Activated CD4-positive, alpha-beta T cell treated with anti-CD3 and anti-CD28 coated beads, Interleukin-2, amount 10 ng/mL, durations not matched to agents 7 days and 5 days (primary cell): ENCODE measurements at regions not wholly inside any gene's neighbourhood (a gene's known extent, or its start where the extent isn't known, plus 50 kb on each side); places are given as distances from the start of the nearest gene placed in this dataset.

ENCODE experiments used
- CTCF ChIA-PET: fragments of 350-600 bp; sonication (Branson Sonifier 250); formaldehyde crosslinking; loops from one replicate; lab custom pipeline; 2021; ENCODE audit warnings: antibody characterized with exemption; lab: Charles Lee
- POLR2A ChIA-PET: fragments of 350-600 bp; sonication (Branson Sonifier 250); formaldehyde crosslinking; loops from one replicate; lab custom pipeline; 2021; ENCODE audit warnings: antibody characterized with exemption; lab: Charles Lee
- DNase-seq: peaks from one replicate; pipeline ENCODE4 v3.0.0-alpha.2; 2020
- H3K27ac Mint-ChIP-seq: one replicate; pipeline ENCODE4 v1.8.0; 2021; ENCODE audit warnings: mild to moderate bottlenecking, moderate library complexity, mixed read lengths
- H3K27me3 Mint-ChIP-seq: one replicate; pipeline ENCODE4 v1.8.0; 2021; ENCODE audit warnings: mixed read lengths
- H3K36me3 Mint-ChIP-seq: one replicate; pipeline ENCODE4 v1.8.0; 2021; ENCODE audit warnings: low read depth, mixed read lengths
- H3K4me1 Mint-ChIP-seq: one replicate; pipeline ENCODE4 v1.8.0; 2021; ENCODE audit warnings: mixed read lengths
- H3K4me3 Mint-ChIP-seq: one replicate; pipeline ENCODE4 v1.8.0; 2021; ENCODE audit warnings: mild to moderate bottlenecking, moderate library complexity, mixed read lengths
- H3K9me3 Mint-ChIP-seq: one replicate; pipeline ENCODE4 v1.8.0; 2021; ENCODE audit warnings: mixed read lengths

DNA sequence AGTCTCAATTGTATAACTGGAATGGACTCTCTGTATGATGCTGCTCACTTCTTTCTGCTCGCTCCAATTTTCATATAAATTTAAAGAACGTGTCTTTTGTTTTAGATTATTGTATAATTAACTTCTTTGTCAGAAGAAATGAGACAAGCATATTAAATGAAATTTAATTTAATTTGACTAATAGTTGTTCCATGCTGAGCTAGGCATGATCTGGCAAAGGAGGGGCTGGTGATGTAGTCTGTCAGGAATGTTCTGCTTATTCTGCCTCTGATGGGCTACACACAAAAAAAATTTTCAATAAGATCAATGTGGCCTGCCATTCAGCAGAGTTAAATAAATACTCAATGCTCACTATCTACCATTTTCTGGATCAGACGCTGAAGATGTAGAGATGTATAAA is 208.4 kb upstream of the CD96 start:
- no peak for DNase-seq
- peaks cover 17% of the 10 kb centered on the region for H3K9me3 Mint-ChIP-seq
- ChIA-PET POLR2A (no interaction called here), CTCF (no interaction called here)
- no peaks in the 10 kb centered on the region for H3K36me3 Mint-ChIP-seq
- no peak overlapping the region for H3K27ac Mint-ChIP-seq
- H3K27me3 Mint-ChIP-seq = no peaks in the 10 kb centered on the region
- no peak overlapping the region for H3K4me3 Mint-ChIP-seq
- H3K4me1 Mint-ChIP-seq = peaks cover 21% of the 10 kb centered on the region

DNA sequence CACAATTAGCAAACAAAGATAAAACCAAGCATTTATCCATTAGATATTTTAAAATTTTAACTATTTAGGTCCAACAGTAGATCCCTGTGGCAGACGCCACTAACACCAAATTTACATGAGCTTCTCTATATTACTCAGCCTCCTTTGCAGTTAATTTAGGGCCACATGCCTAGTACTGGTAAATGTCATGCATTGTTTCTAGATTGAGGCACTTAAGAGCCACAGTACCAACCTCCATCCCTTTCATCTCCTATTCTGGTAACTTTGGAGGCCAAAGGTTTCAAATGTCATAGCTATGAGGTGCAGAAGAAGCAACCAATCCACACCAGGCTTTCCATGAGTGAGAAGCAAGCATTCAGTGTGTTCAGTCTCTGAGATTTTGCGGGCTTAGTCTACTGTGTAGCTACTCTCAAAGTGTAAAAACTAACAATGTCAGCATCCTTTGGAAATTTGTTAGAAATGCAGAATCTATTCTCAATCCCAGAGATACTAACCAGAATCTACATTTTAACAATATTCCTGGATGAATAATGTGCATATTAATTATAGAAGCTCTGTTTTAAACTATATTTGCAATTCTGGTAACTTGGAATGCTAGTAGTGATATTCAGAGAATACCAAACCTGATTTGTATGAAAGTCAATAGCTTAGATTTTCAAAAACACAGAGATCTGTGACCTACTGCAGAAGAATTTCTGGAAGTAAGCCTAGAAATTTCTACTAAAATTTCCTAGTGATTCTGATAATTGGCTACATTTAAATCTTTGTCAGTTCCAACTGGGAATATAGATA is 206.3 kb upstream of the CD96 start:
- Mint-ChIP-seq H3K36me3 (peaks cover 9% of the 10 kb centered on the region), H3K9me3 (peaks cover 19% of the 10 kb centered on the region), H3K4me3 (no peak overlapping the region), H3K27ac (no peak overlapping the region), H3K27me3 (no peaks in the 10 kb centered on the region), H3K4me1 (peaks cover 21% of the 10 kb centered on the region)
- no peak for DNase-seq
- ChIA-PET POLR2A (interaction anchor here (0.6 kb wide), 1 partner anchor 1602 kb away, joined by 3 read pairs; no protein-coding TSS in a partner anchor), CTCF (interaction anchor here (1.0 to 1.6 kb wide), 2 partner anchors 220 to 678 kb away, joined by 3 read pairs; no protein-coding TSS in a partner anchor)

DNA sequence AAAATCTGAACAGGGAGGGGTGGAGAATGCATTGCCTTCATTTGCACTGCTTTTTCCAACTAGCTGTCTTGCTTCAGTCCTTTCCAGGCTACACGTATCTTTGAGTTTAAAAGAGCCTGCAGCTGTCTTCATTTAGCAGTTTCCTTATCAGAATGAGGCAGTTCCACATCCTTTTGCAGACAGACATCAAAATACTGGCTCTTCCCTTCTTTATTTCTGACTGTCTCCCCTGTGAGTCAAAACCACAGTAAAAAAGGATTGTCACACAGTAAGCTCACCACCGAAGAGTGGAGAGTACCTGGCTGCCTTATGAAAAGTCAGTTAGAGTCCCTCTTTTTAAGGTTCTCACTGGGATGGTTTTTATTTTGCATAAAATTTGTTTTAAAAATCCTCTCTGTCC is 205.5 kb upstream of the CD96 start:
- Mint-ChIP-seq H3K27me3 (no peaks in the 10 kb centered on the region), H3K27ac (no peak overlapping the region), H3K36me3 (peaks cover 9% of the 10 kb centered on the region), H3K4me1 (peaks cover 21% of the 10 kb centered on the region), H3K9me3 (peaks cover 14% of the 10 kb centered on the region), H3K4me3 (no peak overlapping the region)
- no peak for DNase-seq
- CTCF ChIA-PET = interaction anchor here (1.6 to 1.9 kb wide), 2 partner anchors 16 to 221 kb away, joined by 3 to 5 read pairs; no protein-coding TSS in a partner anchor
- POLR2A ChIA-PET = interaction anchor here (0.7 kb wide), 1 partner anchor 193 kb away, joined by 3 read pairs; no protein-coding TSS in a partner anchor

DNA sequence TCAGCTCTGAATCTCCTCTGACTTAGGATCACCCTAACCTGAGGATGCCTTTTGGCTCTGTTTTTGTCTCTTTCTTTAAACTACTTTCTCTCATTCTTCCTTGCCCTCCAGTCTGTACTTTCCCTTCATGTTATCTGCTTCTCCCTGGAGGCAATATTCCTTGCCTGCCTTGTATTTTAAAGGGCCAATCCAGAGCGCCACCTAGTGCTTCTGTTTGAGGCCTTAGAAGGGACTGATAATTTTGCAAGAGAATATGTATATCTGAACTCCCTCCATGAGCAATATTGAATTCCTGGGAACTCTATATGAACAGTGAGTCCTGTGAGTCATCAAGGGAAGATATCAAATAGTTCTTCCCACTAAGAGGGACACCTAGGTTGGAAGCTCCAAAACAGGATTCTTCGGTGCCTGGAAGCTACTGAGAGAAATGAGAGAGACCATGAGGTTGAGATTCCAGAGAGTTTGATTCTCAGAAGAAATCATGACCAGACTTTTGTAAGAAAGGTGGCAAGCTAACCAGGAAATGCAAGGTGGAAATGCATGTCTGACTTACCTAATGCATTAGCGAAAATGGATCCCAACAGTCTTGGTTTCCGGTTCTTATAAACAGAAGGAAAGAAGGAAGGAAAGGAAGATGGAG is 203.8 kb upstream of the CD96 start:
- Mint-ChIP-seq H3K4me3 (no peak overlapping the region), H3K36me3 (peaks cover 9% of the 10 kb centered on the region), H3K27ac (no peak overlapping the region), H3K4me1 (peaks cover 21% of the 10 kb centered on the region), H3K9me3 (peaks cover 10% of the 10 kb centered on the region), H3K27me3 (no peaks in the 10 kb centered on the region)
- ChIA-PET CTCF (interaction anchor here (1.1 to 1.9 kb wide), 4 partner anchors 10 to 109 kb away, joined by 3 to 5 read pairs (median 4); no protein-coding TSS in a partner anchor), POLR2A (no interaction called here)
- peak; percentile 64 for DNase-seq

DNA sequence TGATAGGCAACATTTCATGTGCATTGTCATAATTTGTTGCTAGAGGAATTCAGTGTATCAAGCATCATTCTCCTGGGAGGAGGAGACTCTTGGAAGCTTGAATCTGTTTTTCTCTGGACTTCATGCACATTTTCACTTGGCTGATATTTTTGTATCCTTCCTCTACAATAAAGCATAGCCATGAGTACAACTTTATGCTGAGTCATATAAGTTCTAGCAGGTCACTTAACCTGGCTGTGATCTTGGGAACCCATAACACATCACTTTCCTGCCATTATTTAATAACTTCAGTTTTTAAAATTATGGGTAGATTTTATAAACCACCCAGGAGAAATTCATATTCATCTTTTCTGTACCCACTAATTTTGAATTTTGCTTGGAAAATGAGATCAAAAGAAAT is 203.0 kb upstream of the CD96 start:
- no peak for DNase-seq
- ChIA-PET CTCF (interaction anchor here (1.1 to 1.8 kb wide), 2 partner anchors 16 to 110 kb away, joined by 3 to 4 read pairs; no protein-coding TSS in a partner anchor), POLR2A (no interaction called here)
- peaks cover 9% of the 10 kb centered on the region for H3K36me3 Mint-ChIP-seq
- H3K9me3 Mint-ChIP-seq = peaks cover 10% of the 10 kb centered on the region
- peaks cover 21% of the 10 kb centered on the region for H3K4me1 Mint-ChIP-seq
- H3K27ac Mint-ChIP-seq = no peak overlapping the region
- no peak overlapping the region for H3K4me3 Mint-ChIP-seq
- no peaks in the 10 kb centered on the region for H3K27me3 Mint-ChIP-seq

DNA sequence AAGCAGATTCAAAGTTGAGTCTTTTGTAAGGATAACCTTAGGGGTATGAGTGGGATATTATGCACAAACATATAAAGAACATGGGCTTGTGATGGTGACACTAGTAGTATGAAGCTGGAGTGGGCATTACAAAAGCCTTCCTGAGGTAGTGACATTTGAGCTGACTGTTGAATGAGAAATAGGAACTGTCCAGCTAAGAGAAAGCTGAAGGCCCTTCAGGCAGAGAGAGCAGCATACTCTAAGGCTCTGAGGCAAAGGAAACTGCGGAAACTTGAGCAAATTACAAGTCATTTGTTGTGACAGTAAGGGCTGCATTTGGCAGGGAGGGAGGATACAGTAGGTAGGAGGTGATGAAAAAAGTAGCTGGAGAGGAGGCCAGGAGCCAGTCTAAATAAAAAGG is 190.7 kb upstream of the CD96 start:
- ChIA-PET CTCF (interaction anchor here (0.7 kb wide), 1 partner anchor 68 kb away, joined by 3 read pairs; no protein-coding TSS in a partner anchor), POLR2A (no interaction called here)
- H3K4me1 Mint-ChIP-seq = no peaks in the 10 kb centered on the region
- H3K27me3 Mint-ChIP-seq = peaks cover under 1% of the 10 kb centered on the region
- H3K36me3 Mint-ChIP-seq = no peaks in the 10 kb centered on the region
- no peak for DNase-seq
- H3K27ac Mint-ChIP-seq = no peak overlapping the region
- no peak overlapping the region for H3K4me3 Mint-ChIP-seq
- peaks cover 15% of the 10 kb centered on the region for H3K9me3 Mint-ChIP-seq

DNA sequence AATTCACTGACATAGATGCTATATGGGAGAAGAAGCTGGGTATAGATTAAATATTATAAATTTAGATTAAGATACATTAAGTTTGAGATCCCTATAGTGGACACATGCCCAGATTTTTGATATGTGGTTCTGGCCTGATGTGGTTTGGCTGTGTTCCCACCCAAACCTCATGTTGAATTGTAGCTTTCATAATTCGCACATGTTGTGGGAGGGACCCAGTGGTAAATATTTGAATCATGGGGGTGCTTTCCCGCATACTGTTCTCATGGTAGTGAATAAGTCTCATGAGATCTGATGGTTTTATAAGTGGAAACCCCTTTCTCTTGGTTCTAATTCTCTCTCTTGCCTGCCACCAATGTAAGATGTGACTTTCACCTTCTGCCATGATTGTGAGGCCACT is 189.4 kb upstream of the CD96 start:
- no peak overlapping the region for H3K27ac Mint-ChIP-seq
- H3K4me3 Mint-ChIP-seq = no peak overlapping the region
- H3K9me3 Mint-ChIP-seq = peaks cover 21% of the 10 kb centered on the region
- H3K4me1 Mint-ChIP-seq = no peaks in the 10 kb centered on the region
- H3K27me3 Mint-ChIP-seq = no peaks in the 10 kb centered on the region
- CTCF ChIA-PET = no interaction called here
- H3K36me3 Mint-ChIP-seq = no peaks in the 10 kb centered on the region
- no peak for DNase-seq
- POLR2A ChIA-PET = no interaction called here

DNA sequence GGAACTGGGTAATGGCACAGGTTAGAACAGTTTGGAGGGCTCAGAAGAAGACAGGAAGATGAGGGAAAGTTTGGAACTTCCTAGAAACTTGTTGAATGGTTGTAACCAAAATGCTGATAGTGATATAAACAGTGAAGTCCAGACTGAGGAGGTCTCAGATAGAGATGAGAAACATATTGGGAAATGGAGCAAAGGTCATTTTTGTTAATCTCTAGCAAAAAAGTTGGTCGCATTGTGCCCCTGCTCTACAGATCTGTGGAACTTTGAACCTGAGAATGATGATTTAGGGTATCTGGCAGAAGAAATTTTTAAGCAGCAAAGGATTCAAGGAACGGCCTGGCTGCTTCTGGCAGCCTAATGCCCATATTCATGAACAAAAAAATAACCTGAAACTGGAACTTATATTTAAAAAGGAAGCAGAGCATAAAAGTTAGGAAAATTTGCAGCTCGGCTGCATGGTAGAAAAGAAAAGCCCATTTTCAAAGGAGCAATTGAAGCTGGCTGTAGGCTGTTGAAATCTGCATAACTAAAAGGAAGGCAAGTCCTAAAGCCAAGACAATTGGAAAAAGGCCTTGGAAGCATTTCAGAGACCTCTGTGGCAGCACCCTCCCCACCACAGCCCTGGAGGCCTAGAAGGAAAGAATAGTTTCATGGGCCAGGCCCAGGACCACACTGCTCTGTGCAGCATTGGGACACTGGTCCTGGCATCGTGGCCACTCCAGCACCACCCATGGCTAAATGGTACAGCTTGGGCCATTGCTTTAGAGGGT is 182.6 kb upstream of the CD96 start:
- no peaks in the 10 kb centered on the region for H3K36me3 Mint-ChIP-seq
- ChIA-PET CTCF (no interaction called here), POLR2A (no interaction called here)
- no peak overlapping the region for H3K27ac Mint-ChIP-seq
- no peaks in the 10 kb centered on the region for H3K27me3 Mint-ChIP-seq
- no peak overlapping the region for H3K4me3 Mint-ChIP-seq
- no peaks in the 10 kb centered on the region for H3K4me1 Mint-ChIP-seq
- peaks cover 9% of the 10 kb centered on the region for H3K9me3 Mint-ChIP-seq
- no peak for DNase-seq

DNA sequence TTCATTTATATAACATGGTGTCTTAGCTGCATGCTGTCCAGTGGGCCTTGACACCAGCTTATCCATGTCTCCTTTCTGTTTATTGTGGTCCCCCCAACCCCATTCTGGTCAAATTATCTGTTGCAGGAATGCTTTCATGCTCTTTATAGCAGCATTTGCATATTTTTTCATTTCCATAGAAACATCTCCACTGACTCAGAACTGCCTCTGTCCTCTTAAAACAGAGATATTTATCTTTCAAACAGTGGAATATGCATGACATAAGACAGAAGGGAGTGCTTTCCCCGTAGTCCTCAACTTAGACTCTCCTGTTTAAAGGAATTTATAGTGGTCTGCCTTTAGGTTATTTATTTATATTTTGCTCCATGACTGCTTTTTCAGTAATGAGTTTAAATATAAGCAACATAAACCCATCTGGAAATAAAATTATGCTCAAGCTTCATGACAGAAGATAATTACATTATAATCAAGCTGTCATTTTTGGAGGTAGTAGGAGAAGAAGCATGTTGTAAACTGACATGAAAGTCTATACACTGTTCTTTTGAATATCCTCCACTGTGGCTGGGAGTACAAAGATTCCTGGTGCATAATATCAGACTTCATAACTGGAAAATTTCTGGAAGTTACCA is 179.5 kb upstream of the CD96 start:
- Mint-ChIP-seq H3K27me3 (no peaks in the 10 kb centered on the region), H3K9me3 (peaks cover 3% of the 10 kb centered on the region), H3K36me3 (no peaks in the 10 kb centered on the region), H3K4me1 (peaks cover 4% of the 10 kb centered on the region), H3K4me3 (no peak overlapping the region), H3K27ac (no peak overlapping the region)
- POLR2A ChIA-PET = no interaction called here
- CTCF ChIA-PET = no interaction called here
- no peak for DNase-seq

DNA sequence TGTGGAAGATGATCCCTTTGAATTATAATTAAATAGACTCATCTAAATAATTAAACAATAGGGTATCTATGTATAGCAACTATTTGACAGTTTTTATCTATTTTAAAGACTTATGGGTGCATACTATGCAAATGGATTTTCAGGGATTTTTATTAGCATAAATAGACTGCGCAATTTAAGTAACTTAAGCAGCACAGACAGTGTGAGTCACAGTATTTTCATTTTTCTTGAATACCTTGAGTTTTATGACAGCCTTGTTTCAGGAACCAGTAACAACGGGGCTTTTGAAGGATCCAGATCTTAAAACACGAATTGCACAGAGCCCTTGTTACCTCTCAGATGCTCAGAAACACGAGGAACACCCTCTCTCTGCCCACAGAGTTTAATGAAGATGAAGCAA is 175.5 kb upstream of the CD96 start:
- H3K27me3 Mint-ChIP-seq = no peaks in the 10 kb centered on the region
- ChIA-PET POLR2A (no interaction called here), CTCF (no interaction called here)
- no peak overlapping the region for H3K4me3 Mint-ChIP-seq
- H3K9me3 Mint-ChIP-seq = peaks cover 12% of the 10 kb centered on the region
- H3K36me3 Mint-ChIP-seq = peaks cover 2% of the 10 kb centered on the region
- H3K4me1 Mint-ChIP-seq = peaks cover 4% of the 10 kb centered on the region
- H3K27ac Mint-ChIP-seq = no peak overlapping the region
- no peak for DNase-seq

DNA sequence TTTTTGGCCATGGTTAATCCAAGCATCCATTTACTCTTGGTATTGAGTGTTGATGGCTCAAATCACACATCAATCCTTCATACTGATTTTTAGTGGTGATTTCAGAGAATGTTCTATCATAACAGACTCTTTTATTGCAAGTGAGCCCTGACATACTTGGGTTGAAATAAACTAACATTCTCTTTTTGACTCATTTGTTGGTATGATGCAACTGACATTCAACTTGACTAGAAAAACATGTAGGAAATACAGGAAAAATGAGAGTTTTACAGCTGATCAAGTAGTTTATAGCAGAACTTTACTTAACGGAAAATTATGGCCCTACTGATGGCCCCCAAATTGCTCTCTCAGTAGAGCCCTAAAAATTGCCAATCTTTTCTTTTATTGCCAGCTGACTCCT is 173.9 kb upstream of the CD96 start:
- no peak for DNase-seq
- H3K27ac Mint-ChIP-seq = no peak overlapping the region
- H3K4me1 Mint-ChIP-seq = peaks cover 4% of the 10 kb centered on the region
- H3K36me3 Mint-ChIP-seq = peaks cover 2% of the 10 kb centered on the region
- H3K4me3 Mint-ChIP-seq = no peak overlapping the region
- peaks cover 20% of the 10 kb centered on the region for H3K9me3 Mint-ChIP-seq
- POLR2A ChIA-PET = no interaction called here
- H3K27me3 Mint-ChIP-seq = no peaks in the 10 kb centered on the region
- CTCF ChIA-PET = no interaction called here

DNA sequence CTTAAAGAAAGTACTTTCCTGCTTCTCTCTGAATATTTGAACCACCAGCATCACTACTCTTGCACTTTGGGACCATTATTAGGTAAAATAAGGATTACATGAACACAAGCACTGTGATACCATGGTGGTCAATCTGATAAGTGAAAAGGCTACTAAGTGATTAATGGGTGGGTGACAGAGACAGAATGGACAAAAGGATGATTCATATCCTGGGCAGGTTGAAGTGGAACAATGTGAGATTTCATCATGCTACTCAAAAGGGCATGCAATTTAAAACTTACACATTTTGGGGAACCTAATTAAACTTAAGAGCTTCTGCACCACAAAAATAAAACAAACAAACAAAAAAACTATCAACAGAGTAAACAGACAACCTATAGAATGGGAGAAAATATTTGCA is 172.0 kb upstream of the CD96 start:
- no peak overlapping the region for H3K4me3 Mint-ChIP-seq
- no peaks in the 10 kb centered on the region for H3K27me3 Mint-ChIP-seq
- no peak for DNase-seq
- ChIA-PET POLR2A (no interaction called here), CTCF (no interaction called here)
- peaks cover 4% of the 10 kb centered on the region for H3K4me1 Mint-ChIP-seq
- H3K27ac Mint-ChIP-seq = no peak overlapping the region
- H3K36me3 Mint-ChIP-seq = peaks cover 2% of the 10 kb centered on the region
- peaks cover 25% of the 10 kb centered on the region for H3K9me3 Mint-ChIP-seq
